NCI-H82 treated with DMSO at 0.1 percent for 48 hours (cell line): ENCODE measurements at regions not wholly inside any gene's neighbourhood (a gene's known extent, or its start where the extent isn't known, plus 50 kb on each side); places are given as distances from the start of the nearest gene placed in this dataset.
A peak's percentile ranks its signal among the peaks of the same experiment; 100 is the strongest.

Experiments used
- DNase-seq: peaks from one replicate; lab custom pipeline; 2025; ENCODE audit not compliant: unreplicated experiment; lab: John Stamatoyannopoulos, UW

DNA sequence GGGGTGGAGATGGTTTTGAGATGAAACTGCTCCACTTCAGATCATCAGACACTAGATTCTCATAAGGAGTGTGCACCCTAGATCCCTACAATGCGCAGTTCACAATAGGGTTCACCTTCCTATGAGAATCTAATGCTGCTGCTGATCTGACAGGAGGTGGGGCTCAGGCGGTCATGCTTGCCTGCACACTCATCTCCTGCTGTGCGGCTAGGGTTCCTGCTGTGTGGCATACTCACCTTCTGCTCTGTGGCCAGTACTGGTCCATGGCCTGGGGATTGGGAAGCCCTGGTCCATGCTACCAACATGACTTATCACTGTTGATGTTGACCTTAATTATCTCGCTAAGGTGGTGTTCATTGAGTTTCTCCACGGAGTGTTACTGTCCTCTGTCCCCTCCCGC, 144.5 kb downstream of the NAV1 start:
- no peak for DNase-seq

DNA sequence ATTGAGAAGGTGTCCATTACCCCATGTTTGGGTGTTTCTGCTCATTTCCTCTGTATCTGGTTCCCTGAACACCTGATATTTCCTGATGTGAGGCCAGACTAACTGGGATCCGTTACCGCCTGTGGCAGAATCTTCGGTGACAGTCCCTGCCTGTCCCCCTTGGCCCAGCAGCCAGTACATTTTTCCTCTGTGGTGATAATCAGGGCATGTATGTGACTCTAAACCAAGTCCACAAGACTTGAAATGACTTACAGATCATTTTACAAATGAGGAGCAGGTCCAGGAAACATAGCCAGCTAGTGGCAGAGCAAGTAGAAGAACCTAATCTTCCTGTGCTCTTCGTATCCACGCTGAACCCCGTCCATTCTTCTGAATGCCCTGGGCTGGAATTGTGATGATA, 143.5 kb upstream of the IPO9 start:
- no peak for DNase-seq

DNA sequence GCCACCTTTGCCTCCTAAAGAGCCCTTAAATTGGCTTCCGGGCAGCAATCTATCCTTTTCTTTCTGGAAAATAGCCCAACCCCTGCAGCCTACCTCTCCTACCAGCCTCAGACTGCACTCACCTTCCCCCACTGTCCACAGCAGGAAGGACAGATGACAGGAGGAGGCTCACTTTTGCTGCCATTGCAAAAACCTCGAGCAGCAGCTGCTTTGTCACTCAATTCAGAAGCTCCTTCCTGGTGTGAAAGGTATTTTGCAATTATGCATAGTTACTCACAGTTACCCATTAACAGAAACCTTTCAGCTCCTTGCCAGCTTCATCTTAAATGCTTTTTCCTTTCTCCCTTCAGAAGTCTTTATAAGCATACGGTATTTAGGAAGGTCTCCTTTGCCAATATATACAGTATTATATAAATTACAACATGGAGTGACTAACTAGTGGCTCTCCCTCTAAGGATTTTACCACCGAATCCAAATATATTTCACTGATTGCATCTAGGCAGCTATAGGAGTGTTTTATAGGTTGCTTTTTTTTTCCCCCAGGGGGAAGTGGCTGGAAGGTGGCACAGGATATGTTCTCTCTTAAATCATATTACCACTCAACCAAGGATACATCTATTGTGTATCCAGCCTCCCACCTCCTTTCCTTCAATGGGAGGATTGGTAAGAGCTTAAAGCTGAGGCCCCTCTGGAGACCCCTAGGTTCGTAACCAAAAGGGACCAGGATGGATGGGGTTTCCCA, 142.1 kb upstream of the IPO9 start:
- no peak for DNase-seq

GRCh38 chr1:201688514-201688913, 140.4 kb upstream of the IPO9 start:
- DNase-seq: no peak

GRCh38 chr1:201689647-201690046, 139.3 kb upstream of the IPO9 start:
- no peak for DNase-seq

DNA sequence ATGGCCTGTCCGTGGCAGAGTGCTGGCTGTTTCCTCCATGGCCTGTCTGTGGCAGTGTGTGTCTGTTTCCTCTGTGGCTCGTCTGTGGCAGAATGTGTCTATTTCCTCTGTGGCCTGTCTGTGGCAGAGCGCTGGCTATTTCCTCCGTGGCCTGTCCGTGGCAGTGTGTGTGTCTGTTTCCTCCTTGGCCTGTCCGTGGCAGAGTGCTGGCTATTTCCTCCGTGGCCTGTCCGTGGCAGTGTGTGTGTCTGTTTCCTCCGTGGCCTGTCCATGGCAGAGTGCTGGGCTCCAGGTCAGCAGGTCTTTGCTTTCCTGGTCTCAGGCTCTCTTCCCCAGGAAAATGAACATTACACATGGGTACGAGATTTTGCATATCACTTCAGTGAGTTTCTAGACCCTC, 138.4 kb upstream of the IPO9 start:
- no peak for DNase-seq

DNA sequence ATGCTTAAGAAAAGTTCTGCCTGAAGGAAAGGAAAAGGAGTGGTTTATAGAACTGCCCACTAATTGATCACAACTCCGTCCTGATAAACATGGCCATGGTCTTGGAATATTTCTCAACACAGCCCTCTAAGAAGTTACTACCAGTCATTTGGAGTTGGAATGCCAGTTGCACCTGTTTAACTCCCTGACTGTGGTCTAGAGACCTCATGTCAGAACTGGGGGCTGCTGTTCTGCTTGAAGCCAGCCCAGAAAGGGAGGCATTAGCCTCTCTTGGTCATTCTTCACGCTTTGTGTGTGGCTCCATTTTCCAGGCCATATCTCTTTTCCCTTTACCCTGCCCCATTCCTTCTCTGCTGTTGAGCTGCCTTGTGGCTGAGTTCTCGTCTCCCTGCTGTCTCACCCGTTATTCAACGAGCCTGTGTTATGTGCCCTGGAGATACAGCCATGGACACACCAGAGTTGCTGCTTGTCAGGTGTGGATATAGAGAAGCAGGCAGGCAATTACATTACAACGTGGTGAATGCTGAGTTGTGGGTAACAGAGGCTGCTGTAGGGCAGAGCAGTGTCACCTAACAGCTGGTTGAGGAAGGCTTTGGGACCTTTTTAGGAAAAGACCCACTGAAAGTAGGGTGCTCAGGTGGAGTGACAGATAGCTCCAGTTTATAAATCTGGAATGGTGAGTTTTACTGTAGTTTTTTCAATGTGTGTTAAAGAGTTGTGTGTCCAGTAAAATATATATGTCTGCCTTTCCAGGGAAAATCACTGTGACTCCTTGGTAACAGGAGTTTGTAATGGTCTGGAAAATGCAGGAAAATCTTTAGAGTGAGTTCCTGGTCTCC, 137.0 kb upstream of the IPO9 start:
- DNase-seq: no peak

GRCh38 chr1:201692555-201693394, 136.2 kb upstream of the IPO9 start:
- no peak for DNase-seq

DNA sequence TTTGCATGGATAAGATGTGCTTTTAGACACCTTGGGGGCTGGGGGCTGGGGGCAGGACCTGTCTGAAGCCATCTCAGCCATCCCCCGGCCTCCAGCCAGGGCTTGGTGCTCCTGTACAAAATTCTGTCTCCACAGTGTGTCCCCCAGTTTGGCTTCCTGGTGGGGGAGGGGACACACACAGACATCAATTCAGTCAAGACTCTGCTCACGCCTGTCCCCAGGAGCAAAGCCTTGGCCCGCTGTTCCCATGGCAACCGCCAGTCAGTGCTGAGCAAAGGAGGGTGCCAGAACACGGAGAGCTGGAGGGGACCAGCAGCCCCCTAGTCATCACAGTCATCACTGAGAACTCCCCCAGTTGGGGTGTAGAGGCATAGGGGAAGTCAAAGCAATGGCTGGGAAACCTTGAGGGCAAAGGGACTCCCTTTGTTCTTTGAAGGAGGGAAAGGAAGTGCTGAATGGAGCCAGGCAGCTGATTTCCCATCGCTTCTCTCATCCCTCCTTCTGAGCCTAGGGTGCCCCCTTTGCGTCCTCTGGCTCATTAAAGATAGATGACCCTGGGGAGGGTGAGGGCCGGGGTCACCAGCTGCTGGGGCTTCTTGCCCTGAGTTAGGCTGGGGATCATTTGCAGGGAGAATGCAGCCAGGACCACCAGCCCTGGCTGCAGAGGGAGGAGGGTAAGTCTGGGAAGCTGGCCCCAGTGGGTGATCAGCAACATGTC, 134.9 kb upstream of the IPO9 start:
- DNase-seq: no peak

DNA sequence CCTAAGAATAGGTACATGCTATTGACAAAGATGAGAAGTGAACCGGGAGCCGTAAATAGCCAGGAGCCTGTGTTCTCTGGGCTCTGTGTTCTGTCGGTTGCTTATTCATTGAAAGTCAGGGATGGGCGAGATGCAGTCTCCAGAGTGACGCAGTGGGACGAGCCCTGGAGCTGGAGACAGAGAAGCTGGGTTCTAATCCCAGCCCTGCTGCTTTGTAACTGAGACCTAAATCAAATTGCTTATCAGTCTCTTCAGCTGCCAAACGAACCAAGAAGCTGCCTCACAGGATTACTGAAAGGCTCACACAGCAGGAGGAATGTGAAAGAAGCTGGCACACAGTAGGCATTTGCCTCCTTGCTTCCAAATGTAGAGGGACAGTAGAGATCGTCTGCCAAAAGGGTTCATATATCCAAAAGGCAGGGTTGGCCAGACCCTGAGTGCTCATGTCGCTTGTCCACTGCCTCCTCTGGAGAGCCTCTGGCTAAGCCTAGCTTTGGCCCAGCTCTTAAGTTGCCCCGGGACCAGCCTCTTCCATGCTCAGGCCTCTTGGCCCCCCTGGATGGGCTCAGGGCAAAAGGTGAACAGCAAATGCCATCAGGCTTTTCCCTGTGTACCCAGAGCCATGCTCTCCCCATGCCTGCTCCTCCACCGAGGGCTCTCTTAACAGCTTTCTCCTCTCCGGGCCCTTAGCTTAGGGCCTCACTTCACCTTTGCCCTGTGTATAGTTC, 134.2 kb upstream of the IPO9 start:
- no peak for DNase-seq

- DNase-seq: no peak
Observed at GRCh38 chr1:201695607-201696006, 133.3 kb upstream of the IPO9 start.

GRCh38 chr1:201696217-201696761, 132.7 kb upstream of the IPO9 start:
- peak; percentile 59 for DNase-seq

- DNase-seq: no peak
Observed at GRCh38 chr1:201697174-201697573, 131.8 kb upstream of the IPO9 start.

GRCh38 chr1:201701831-201702230, 127.1 kb upstream of the IPO9 start:
- DNase-seq: no peak

DNA sequence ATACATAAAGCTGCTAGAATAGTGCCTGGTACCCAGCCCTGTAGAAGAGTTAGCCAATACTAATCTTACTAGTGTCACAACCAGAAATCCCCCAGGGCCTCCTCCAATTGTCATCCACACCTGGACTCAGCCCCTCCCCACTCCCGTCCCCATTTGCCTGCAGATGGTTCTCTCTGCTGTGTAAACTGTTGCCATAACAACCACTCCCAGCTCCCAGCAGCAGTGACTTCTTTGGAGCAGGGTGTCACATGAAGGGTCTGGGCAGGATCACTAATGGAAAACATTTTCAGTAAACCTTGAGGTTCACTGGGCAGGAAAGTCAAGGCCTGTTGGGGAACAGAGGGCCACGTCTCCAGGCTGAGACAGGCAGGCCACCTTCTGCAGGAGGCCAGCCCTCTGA, 126.0 kb upstream of the IPO9 start:
- peak; percentile 96 for DNase-seq

DNA sequence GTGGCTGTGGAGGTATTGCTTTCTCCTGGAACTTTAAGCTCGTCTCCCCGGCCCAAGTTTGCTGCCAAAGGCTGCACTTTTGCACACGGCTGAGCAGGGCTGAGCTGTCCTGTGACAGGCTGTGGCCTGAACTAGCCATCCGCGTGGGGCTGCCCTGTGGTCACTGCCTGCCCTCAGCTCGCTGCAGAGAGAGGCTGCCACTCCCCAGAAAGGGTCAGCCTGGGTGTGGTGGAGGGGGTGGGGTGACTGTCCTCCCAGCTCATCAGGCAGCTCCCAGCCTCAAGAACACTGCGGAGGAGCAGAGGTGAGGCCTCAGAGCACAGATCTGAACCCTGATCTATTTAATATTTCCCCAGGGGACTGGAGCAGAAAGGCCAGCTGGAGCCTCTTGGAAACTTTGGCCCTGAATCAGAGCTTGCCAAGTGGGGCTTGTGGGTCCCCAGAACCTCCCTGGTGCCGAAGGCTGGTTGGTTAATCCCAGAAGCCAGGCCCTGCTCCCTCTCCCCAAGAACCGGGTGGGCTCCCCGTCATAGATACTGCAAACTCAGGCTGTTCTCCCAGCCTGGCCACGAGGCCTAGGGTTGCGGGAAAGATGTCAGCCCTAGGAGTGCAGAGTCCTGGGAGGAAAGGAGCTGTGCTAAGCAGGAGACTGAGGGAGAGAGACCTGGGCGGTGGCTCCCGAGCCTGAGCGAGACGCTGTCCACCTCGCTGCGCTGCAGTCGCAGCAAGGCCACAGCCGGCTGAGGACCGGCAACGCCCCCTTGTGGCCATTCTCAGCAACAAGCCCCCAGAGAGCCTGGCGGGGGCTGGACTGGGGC, 125.1 kb upstream of the IPO9 start:
- peak; percentile 48 for DNase-seq

- no peak for DNase-seq
Observed at GRCh38 chr1:201704439-201704792, 124.5 kb upstream of the IPO9 start.

- no peak for DNase-seq
Observed at GRCh38 chr1:201705389-201705788, 123.6 kb upstream of the IPO9 start.

DNA sequence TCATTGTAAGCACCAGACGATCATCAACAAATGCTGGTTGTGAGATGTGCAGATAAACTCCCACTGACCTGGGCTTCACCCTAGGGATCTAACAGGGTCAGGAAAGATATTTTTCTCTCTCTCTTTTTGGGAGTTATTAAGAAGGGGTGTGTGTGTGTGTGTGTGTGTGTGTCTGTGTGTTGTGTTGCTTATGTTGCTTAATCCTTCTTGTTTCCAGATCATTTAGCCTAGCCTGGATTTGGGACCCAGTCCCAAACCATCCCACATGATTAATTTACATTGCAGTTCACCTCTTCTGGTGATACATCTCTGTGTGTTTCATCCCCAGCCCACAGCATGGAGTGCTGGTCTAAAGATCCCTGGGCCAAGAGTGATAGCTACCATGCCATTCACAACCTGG, 122.8 kb upstream of the IPO9 start:
- no peak for DNase-seq
